HCT116 (cell line): ENCODE measurements at regions not wholly inside any gene's neighbourhood (a gene's known extent, or its start where the extent isn't known, plus 50 kb on each side); places are given as distances from the start of the nearest gene placed in this dataset.

Source experiments
- ATAC-seq: fragments of 200-7000 bp; cut with Tn5 transposase; 2 replicates; pipeline ENCODE4 v1.9.1; 2020; ENCODE audit warnings: mild to moderate bottlenecking, moderate library complexity
- BruUV-seq: library from RNA; stranded (reverse); fragments of 400-500 nt; replicated peaks from 2 replicates; lab custom pipeline; 2021; lab: Mats Ljungman, UMichigan
- CTCF ChIA-PET: fragments of 300-600 bp; sonication (Branson Sonifier 250); formaldehyde crosslinking; loops from one replicate; lab custom pipeline; 2021; ENCODE audit warnings: antibody characterized with exemption; lab: Charles Lee
- POLR2A ChIA-PET: fragments of 300-600, 350-600 bp; sonication (Branson Sonifier 250); formaldehyde crosslinking; loops from one replicate; lab custom pipeline; 2021; ENCODE audit warnings: antibody characterized with exemption; lab: Charles Lee
- RAD21 ChIA-PET, 2 experiments: fragments of 300-600 bp; sonication (Branson Sonifier 250); formaldehyde crosslinking; loops; one replicate each; lab custom pipeline; 2023; ENCODE audit warnings: low total read pairs in 2 of 2; ENCODE audit not compliant: uncharacterized antibody in 2 of 2, unreplicated experiment in 2 of 2, low non-redundant PET in 1 of 2; lab: Charles Lee
- DNase-seq: peaks from one replicate; pipeline ENCODE4 v3.0.0-alpha.2; 2010; ENCODE audit warnings: low read depth, low spot score
- H2AFZ ChIP-seq: fragments of 200-600 bp; shearing (Covaris generic), sonication (generic); 2 replicates; pipeline ENCODE4 v1.6.1; 2017; ENCODE audit warnings: low read depth, mixed run types, mixed read lengths, antibody characterized with exemption, low read length; ENCODE audit not compliant: poor library complexity, severe bottlenecking
- H3K27ac ChIP-seq: 2 replicates; pipeline ENCODE4 v1.5.1; 2012; ENCODE audit warnings: low read depth, low read length
- H3K27me3 ChIP-seq: fragments of 200-600 bp; sonication (generic); 2 replicates; pipeline ENCODE4 v1.6.1; 2016; ENCODE audit warnings: mixed run types, low read length, mixed read lengths; ENCODE audit not compliant: insufficient read depth
- H3K36me3 ChIP-seq, 2 experiments: fragments of 200-500 bp in 1 of 2; fragments of 200-600 bp in 1 of 2; sonication (Bioruptor generic) in 1 of 2; sonication (generic) in 1 of 2; 2 replicates each; pipeline versions ENCODE4 v1.5.1 to v1.6.1; 2014 to 2016; ENCODE audit warnings: low read length in 2 of 2, inconsistent platforms in 1 of 2, mixed read lengths in 1 of 2, mixed run types in 1 of 2; ENCODE audit not compliant: insufficient read depth in 2 of 2, control insufficient read depth in 1 of 2
- H3K4me1 ChIP-seq, 2 experiments: fragments of 200-600 bp in 1 of 2; sonication (generic) in 1 of 2; 2 replicates each; pipeline versions ENCODE4 v1.5.1 to v1.6.1; 2012 to 2017; ENCODE audit warnings: low read length in 2 of 2, inconsistent platforms in 1 of 2, mild to moderate bottlenecking in 1 of 2, mixed read lengths in 1 of 2, mixed run types in 1 of 2, moderate library complexity in 1 of 2; ENCODE audit not compliant: insufficient read depth in 2 of 2, control insufficient read depth in 1 of 2
- H3K4me2 ChIP-seq: fragments of 200-600 bp; sonication (generic); 2 replicates; pipeline ENCODE4 v1.6.1; 2017; ENCODE audit warnings: mixed run types, low read length, mixed read lengths
- H3K4me3 ChIP-seq, 2 experiments: fragments of 200-600 bp in 1 of 2; sonication (generic) in 1 of 2; replicated peaks in 1 of 2; 2 replicates each; pipeline ENCODE4 v1.5.1; 2011 to 2016; ENCODE audit warnings: low read length in 2 of 2, control low read depth in 1 of 2, low read depth in 1 of 2, mild to moderate bottlenecking in 1 of 2, mixed read lengths in 1 of 2, mixed run types in 1 of 2
- H3K79me2 ChIP-seq: fragments of 200-600 bp; sonication (generic); 2 replicates; pipeline ENCODE4 v1.6.1; 2017; ENCODE audit warnings: mild to moderate bottlenecking, mixed run types, low read length, moderate library complexity, mixed read lengths; ENCODE audit not compliant: insufficient read depth
- H3K9ac ChIP-seq: fragments of 200-600 bp; sonication (generic); 2 replicates; pipeline ENCODE4 v1.6.1; 2016; ENCODE audit warnings: low read length, mixed read lengths
- H3K9me2 ChIP-seq: fragments of 200-600 bp; sonication (generic), shearing (Covaris generic); 2 replicates; pipeline ENCODE4 v1.6.1; 2017; ENCODE audit warnings: mixed run types, mild to moderate bottlenecking, moderate library complexity; ENCODE audit not compliant: insufficient read depth
- H3K9me3 ChIP-seq, 2 experiments: fragments of 200-500 bp in 1 of 2; fragments of 200-600 bp in 1 of 2; sonication (Bioruptor generic) in 1 of 2; sonication (generic) in 1 of 2; 2 replicates each; pipeline ENCODE4 v1.6.1; 2014 to 2017; ENCODE audit warnings: low read length in 2 of 2, mixed read lengths in 2 of 2, inconsistent platforms in 1 of 2, low read depth in 1 of 2, mild to moderate bottlenecking in 1 of 2, mixed run types in 1 of 2, moderate library complexity in 1 of 2; ENCODE audit not compliant: control insufficient read depth in 1 of 2, insufficient read depth in 1 of 2
- H4K20me1 ChIP-seq: fragments of 200-600 bp; sonication (generic), shearing (Covaris generic); 2 replicates; pipeline ENCODE4 v1.6.1; 2017; ENCODE audit warnings: mixed run types, mild to moderate bottlenecking, moderate library complexity; ENCODE audit not compliant: insufficient read depth
- CBX3 ChIP-seq: IDR thresholded peaks from 2 replicates; pipeline ENCODE4 v1.6.1; 2012; ENCODE audit warnings: low read depth
- ELF1 ChIP-seq: IDR thresholded peaks from 2 replicates; pipeline ENCODE4 v1.6.1; 2012; ENCODE audit warnings: low read depth, borderline replicate concordance
- EZH2phosphoT487 ChIP-seq: fragments of 200-600 bp; IDR thresholded peaks from 2 replicates; pipeline ENCODE4 v1.6.1; 2018; ENCODE audit warnings: antibody characterized with exemption, borderline replicate concordance
- FOSL1 ChIP-seq: IDR thresholded peaks from 2 replicates; pipeline ENCODE4 v1.6.1; 2012; ENCODE audit warnings: low read depth
- MAX ChIP-seq: IDR thresholded peaks from 2 replicates; pipeline ENCODE4 v1.6.1; 2012
- RAD21 ChIP-seq: IDR thresholded peaks from 2 replicates; pipeline ENCODE4 v1.6.1; 2012; ENCODE audit warnings: low read depth, mild to moderate bottlenecking
- SIN3A ChIP-seq: IDR thresholded peaks from 2 replicates; pipeline ENCODE4 v1.6.1; 2012; ENCODE audit warnings: low read depth
- YY1 ChIP-seq: IDR thresholded peaks from 2 replicates; pipeline ENCODE4 v1.6.1; 2011; ENCODE audit warnings: low read length, low read depth, moderate library complexity, mild to moderate bottlenecking; ENCODE audit not compliant: insufficient replicate concordance; ENCODE audit errors: extremely low read depth
- ZNF274 ChIP-seq: fragments of 200-500 bp; sonication (Bioruptor generic); IDR thresholded peaks from 2 replicates; pipeline ENCODE4 v1.6.1; 2014; ENCODE audit warnings: mild to moderate bottlenecking, low read depth, low read length, inconsistent platforms
- intact Hi-C: fragments of 100-400 bp; cut with micrococcal nuclease; formaldehyde crosslinking; loops from 2 replicates; pipeline ENCODE4 v1.10.0; 2022

DNA sequence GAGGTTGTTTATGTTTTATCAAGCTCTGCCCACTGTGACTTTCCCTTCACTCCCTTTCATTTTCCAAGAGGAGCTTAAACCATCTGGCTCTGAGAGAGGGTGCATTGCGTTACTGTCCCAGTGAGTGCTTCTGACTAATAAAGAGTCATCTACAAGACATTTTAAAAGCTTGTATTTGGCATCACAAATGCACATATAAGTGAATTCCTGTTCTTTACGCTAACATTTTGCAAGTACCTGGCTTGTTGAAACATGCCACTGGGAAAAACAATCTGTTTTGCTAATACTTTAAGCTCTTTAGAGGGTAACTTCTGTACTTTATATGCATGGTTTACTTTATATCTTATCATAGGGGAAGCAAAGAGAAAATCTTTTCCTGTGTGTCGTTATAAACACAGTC, 534.6 kb upstream of the POM121L12 start:
- no peak overlapping the region for H3K4me3 ChIP-seq
- H3K36me3 ChIP-seq: no peaks in the 10 kb centered on the region
- no peak overlapping the region for H2AFZ ChIP-seq
- BruUV-seq: no TSS peak
- TF ChIP-seq ZNF274 (no peak), RAD21 (no peak), YY1 (no peak), EZH2phosphoT487 (no peak), CBX3 (no peak), MAX (no peak), FOSL1 (no peak), ELF1 (no peak)
- intact Hi-C loops: no loop called here
- no peaks in the 10 kb centered on the region for H3K4me1 ChIP-seq
- no peaks in the 10 kb centered on the region for H3K27me3 ChIP-seq
- no peak overlapping the region for H3K27ac ChIP-seq
- ATAC-seq (no peak), DNase-seq (no peak)
- ChIA-PET CTCF (no interaction called here), POLR2A (no interaction called here), RAD21 (no interaction called here)
- H3K9me3 ChIP-seq: peaks cover 8 to 25% of the 10 kb centered on the region in 2 experiments; a peak in 3 of 4 replicates
- H3K79me2 ChIP-seq: no peaks in the 10 kb centered on the region
- H3K9me2 ChIP-seq: no peaks in the 10 kb centered on the region
- no peak overlapping the region for H3K9ac ChIP-seq
- H4K20me1 ChIP-seq: no peaks in the 10 kb centered on the region
- H3K4me2 ChIP-seq: no peak overlapping the region

GRCh38 chr7:52498366-52498765, 537.1 kb upstream of the POM121L12 start:
- no peak for DNase-seq
- no TSS peak for BruUV-seq
- ChIA-PET POLR2A (no interaction called here), RAD21 (no interaction called here)
- no peaks in the 10 kb centered on the region for H3K79me2 ChIP-seq
- ATAC-seq: no peak
- TF ChIP-seq SIN3A: no peak
- TF ChIP-seq MAX: no peak
- TF ChIP-seq, all 23 proteins: peak for 0
- Histone ChIP-seq H3K27me3 (no peaks in the 10 kb centered on the region), H3K4me1 (no peaks in the 10 kb centered on the region), H3K9ac (no peak overlapping the region), H4K20me1 (no peaks in the 10 kb centered on the region), H3K27ac (no peak overlapping the region), H3K4me2 (no peak overlapping the region), H2AFZ (no peak overlapping the region), H3K9me3 (peaks cover 13 to 14% of the 10 kb centered on the region in 2 experiments; a peak in 3 of 4 replicates), H3K4me3 (no peak overlapping the region), H3K36me3 (no peaks in the 10 kb centered on the region), H3K9me2 (no peaks in the 10 kb centered on the region)
- CTCF ChIA-PET: no interaction called here
- intact Hi-C loops: no loop called here
